22Rv1 (cell line): ENCODE measurements at regions not wholly inside any gene's neighbourhood (a gene's known extent, or its start where the extent isn't known, plus 50 kb on each side); places are given as distances from the start of the nearest gene placed in this dataset.

Experiments
- H3K27ac ChIP-seq: fragments of 450-650 bp; 2 replicates; pipeline ENCODE4 v1.5.1; 2017
- CTCF ChIP-seq: fragments of 450-650 bp; IDR thresholded peaks from 2 replicates; pipeline ENCODE4 v1.5.1; 2017; ENCODE audit warnings: mild to moderate bottlenecking
- ZFX ChIP-seq: fragments of 450-650 bp; IDR thresholded peaks from 2 replicates; pipeline ENCODE4 v1.6.1; 2017; ENCODE audit warnings: antibody characterized with exemption, borderline replicate concordance

GRCh38 chr10:61108915-61109314 lies 164.9 kb upstream of the RHOBTB1 start:
- no peak for TF ChIP-seq CTCF
- no peak for TF ChIP-seq ZFX
- no peak overlapping the region for H3K27ac ChIP-seq

GRCh38 chr10:61100887-61101286 lies 156.9 kb upstream of the RHOBTB1 start:
- TF ChIP-seq CTCF (no peak), ZFX (no peak)
- H3K27ac ChIP-seq = no peak overlapping the region

- H3K27ac ChIP-seq = no peak overlapping the region
- TF ChIP-seq CTCF = no peak
- no peak for TF ChIP-seq ZFX
Measured at GRCh38 chr10:61099756-61100155, 155.8 kb upstream of the RHOBTB1 start.

GRCh38 chr10:61098966-61099365 lies 155.0 kb upstream of the RHOBTB1 start:
- TF ChIP-seq CTCF (no peak), ZFX (no peak)
- no peak overlapping the region for H3K27ac ChIP-seq

- no peak for TF ChIP-seq CTCF
- H3K27ac ChIP-seq = no peak overlapping the region
Measured at GRCh38 chr10:61097026-61097425, 153.0 kb upstream of the RHOBTB1 start.

GRCh38 chr10:61096056-61096455 lies 152.1 kb upstream of the RHOBTB1 start:
- TF ChIP-seq CTCF (no peak), ZFX (no peak)
- no peak overlapping the region for H3K27ac ChIP-seq

- H3K27ac ChIP-seq = no peak overlapping the region
- TF ChIP-seq ZFX (no peak), CTCF (no peak)
Measured at GRCh38 chr10:61091531-61091930, 147.5 kb upstream of the RHOBTB1 start.

- H3K27ac ChIP-seq = no peak overlapping the region
- no peak for TF ChIP-seq ZFX
- no peak for TF ChIP-seq CTCF
Measured at GRCh38 chr10:61089251-61089650, 145.3 kb upstream of the RHOBTB1 start.
